Hepatocyte (in vitro differentiated cells): ENCODE measurements at regions not wholly inside any gene's neighbourhood (a gene's known extent, or its start where the extent isn't known, plus 50 kb on each side); places are given as distances from the start of the nearest gene placed in this dataset.

Source experiments
- DNase-seq: peaks from one replicate; pipeline ENCODE4 v3.0.0-alpha.2; 2016; ENCODE audit warnings: low spot score
- H2AFZ ChIP-seq: fragments of 200-600 bp; sonication (generic); 2 replicates; pipeline ENCODE4 v1.6.0; 2016; ENCODE audit warnings: antibody characterized with exemption, mild to moderate bottlenecking
- H3K27ac ChIP-seq: fragments of 200-600 bp; sonication (generic); 2 replicates; pipeline ENCODE4 v1.5.1; 2016; ENCODE audit warnings: mild to moderate bottlenecking
- H3K27me3 ChIP-seq: fragments of 200-600 bp; sonication (generic); 2 replicates; pipeline ENCODE4 v1.6.1; 2016
- H3K36me3 ChIP-seq: fragments of 200-600 bp; sonication (generic); replicated peaks from 2 replicates; pipeline ENCODE4 v1.5.1; 2016; ENCODE audit warnings: low read depth; ENCODE audit not compliant: insufficient read depth
- H3K4me1 ChIP-seq: fragments of 200-600 bp; sonication (generic); 2 replicates; pipeline ENCODE4 v1.5.1; 2016; ENCODE audit warnings: mild to moderate bottlenecking, moderate library complexity; ENCODE audit not compliant: insufficient read depth
- H3K4me2 ChIP-seq: fragments of 200-600 bp; sonication (generic); 2 replicates; pipeline ENCODE4 v1.6.0; 2016
- H3K4me3 ChIP-seq: fragments of 200-600 bp; sonication (generic); 2 replicates; pipeline ENCODE4 v1.5.1; 2016; ENCODE audit warnings: mild to moderate bottlenecking
- H3K79me2 ChIP-seq: fragments of 200-600 bp; sonication (generic); 2 replicates; pipeline ENCODE4 v1.6.0; 2017; ENCODE audit warnings: mild to moderate bottlenecking
- H3K9me2 ChIP-seq: fragments of 200-600 bp; sonication (generic); replicated peaks from 2 replicates; pipeline ENCODE4 v1.6.0; 2017; ENCODE audit warnings: mild to moderate bottlenecking; ENCODE audit not compliant: insufficient read depth
- H3K9me3 ChIP-seq: fragments of 200-600 bp; sonication (generic); 2 replicates; pipeline ENCODE4 v1.5.1; 2016; ENCODE audit warnings: low read depth, mild to moderate bottlenecking
- H4K20me1 ChIP-seq: fragments of 200-600 bp; sonication (generic); 2 replicates; pipeline ENCODE4 v1.6.0; 2016; ENCODE audit warnings: mild to moderate bottlenecking; ENCODE audit not compliant: insufficient read depth, poor library complexity, severe bottlenecking
- CTCF ChIP-seq: fragments of 200-600 bp; sonication (generic); IDR thresholded peaks from 2 replicates; pipeline ENCODE4 v1.5.1; 2016; ENCODE audit warnings: antibody characterized with exemption, mild to moderate bottlenecking; ENCODE audit not compliant: poor library complexity
- EZH2 ChIP-seq: fragments of 200-600 bp; sonication (generic); IDR thresholded peaks from 2 replicates; pipeline ENCODE4 v1.6.1; 2016; ENCODE audit warnings: antibody characterized with exemption, mild to moderate bottlenecking, borderline replicate concordance
- EZH2phosphoT487 ChIP-seq: fragments of 200-600 bp; sonication (generic); IDR thresholded peaks from one replicate; pipeline ENCODE4 v1.6.1; 2018; ENCODE audit warnings: antibody characterized with exemption, mild to moderate bottlenecking, low read depth, moderate library complexity; ENCODE audit not compliant: unreplicated experiment, severe bottlenecking
- WGBS: methylation state at CpG from one replicate; pipeline ENCODE4 v1.1.6; 2016; ENCODE audit warnings: low lambda C conversion rate; ENCODE audit errors: missing lambda C conversion rate; 5-methylcytosine and 5-hydroxymethylcytosine counted together

GRCh38 chr18:40529478-40529877, 1425.6 kb upstream of the PIK3C3 start:
- no peaks in the 10 kb centered on the region for H3K9me2 ChIP-seq
- H2AFZ ChIP-seq: no peak overlapping the region
- no peaks in the 10 kb centered on the region for H4K20me1 ChIP-seq
- H3K4me1 ChIP-seq: no peaks in the 10 kb centered on the region
- no peak overlapping the region for H3K27ac ChIP-seq
- H3K4me2 ChIP-seq: no peak overlapping the region
- no peaks in the 10 kb centered on the region for H3K36me3 ChIP-seq
- no peaks in the 10 kb centered on the region for H3K27me3 ChIP-seq
- DNase-seq: no peak
- H3K4me3 ChIP-seq: no peak overlapping the region
- no peaks in the 10 kb centered on the region for H3K79me2 ChIP-seq
- TF ChIP-seq EZH2 (no peak), CTCF (peak; percentile 14), EZH2phosphoT487 (no peak)
- 58% methylated on average over 1 of the region's 1 CpG for WGBS
- H3K9me3 ChIP-seq: no peaks in the 10 kb centered on the region

DNA sequence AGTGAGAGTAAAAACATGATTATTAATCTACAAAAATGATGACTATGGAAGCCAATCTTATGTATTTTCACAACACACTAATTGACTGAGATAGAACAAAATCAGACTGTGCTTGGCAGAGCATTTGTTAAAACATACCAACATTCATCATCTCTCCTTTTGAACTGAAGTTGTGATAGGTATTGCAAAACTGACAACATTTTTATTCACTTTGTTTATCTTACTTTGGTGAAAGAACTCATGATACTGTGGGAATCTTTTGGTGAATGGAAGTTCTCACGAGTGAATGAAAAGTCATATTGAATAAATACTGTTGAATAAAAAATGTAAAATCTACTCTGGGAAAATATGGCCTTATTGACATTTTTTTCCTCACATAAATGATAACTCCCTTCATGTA, 1430.2 kb upstream of the PIK3C3 start:
- H3K4me2 ChIP-seq: no peak overlapping the region
- no peak overlapping the region for H2AFZ ChIP-seq
- no peaks in the 10 kb centered on the region for H3K36me3 ChIP-seq
- H3K27me3 ChIP-seq: no peaks in the 10 kb centered on the region
- H3K9me3 ChIP-seq: no peaks in the 10 kb centered on the region
- TF ChIP-seq EZH2phosphoT487: no peak
- TF ChIP-seq CTCF: no peak
- TF ChIP-seq EZH2: no peak
- WGBS: 93% methylated on average over 1 of the region's 1 CpG
- no peaks in the 10 kb centered on the region for H3K79me2 ChIP-seq
- H3K9me2 ChIP-seq: no peaks in the 10 kb centered on the region
- H4K20me1 ChIP-seq: no peaks in the 10 kb centered on the region
- DNase-seq: no peak
- no peaks in the 10 kb centered on the region for H3K4me1 ChIP-seq
- no peak overlapping the region for H3K4me3 ChIP-seq
- no peak overlapping the region for H3K27ac ChIP-seq

GRCh38 chr18:40523287-40523686, 1431.7 kb upstream of the PIK3C3 start:
- TF ChIP-seq CTCF (no peak), EZH2 (no peak), EZH2phosphoT487 (no peak)
- 94% methylated on average over 1 of the region's 1 CpG for WGBS
- H3K4me3 ChIP-seq: no peak overlapping the region
- no peaks in the 10 kb centered on the region for H3K4me1 ChIP-seq
- no peak overlapping the region for H3K4me2 ChIP-seq
- H3K79me2 ChIP-seq: no peaks in the 10 kb centered on the region
- H2AFZ ChIP-seq: no peak overlapping the region
- H3K36me3 ChIP-seq: no peaks in the 10 kb centered on the region
- H3K9me3 ChIP-seq: no peaks in the 10 kb centered on the region
- no peaks in the 10 kb centered on the region for H3K27me3 ChIP-seq
- H3K27ac ChIP-seq: no peak overlapping the region
- no peaks in the 10 kb centered on the region for H3K9me2 ChIP-seq
- no peak for DNase-seq
- H4K20me1 ChIP-seq: no peaks in the 10 kb centered on the region

DNA sequence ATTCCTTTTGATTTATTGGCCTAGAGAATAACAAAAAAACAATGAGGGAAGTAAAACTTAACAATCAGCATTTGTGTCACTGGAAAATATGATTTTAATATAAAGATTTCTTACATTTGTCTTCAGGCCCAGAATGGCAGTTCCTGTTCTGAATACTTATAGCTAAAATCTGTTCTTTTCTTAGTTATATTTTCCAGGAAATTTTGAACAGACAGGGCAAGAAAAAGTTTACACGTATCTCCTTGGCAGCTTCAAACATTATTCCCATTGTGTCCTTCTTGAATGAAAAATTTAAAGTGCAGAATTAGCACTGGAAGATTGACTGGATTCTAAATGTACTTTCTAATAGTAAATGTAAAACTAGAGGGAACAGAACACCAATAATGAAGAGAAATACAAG, 1454.0 kb upstream of the PIK3C3 start:
- Histone ChIP-seq H3K9me2 (no peaks in the 10 kb centered on the region), H3K36me3 (no peaks in the 10 kb centered on the region), H3K4me1 (no peaks in the 10 kb centered on the region), H3K27ac (no peak overlapping the region), H4K20me1 (no peaks in the 10 kb centered on the region), H3K79me2 (no peaks in the 10 kb centered on the region), H3K4me2 (no peak overlapping the region), H2AFZ (no peak overlapping the region), H3K27me3 (no peaks in the 10 kb centered on the region), H3K9me3 (no peaks in the 10 kb centered on the region), H3K4me3 (no peak overlapping the region)
- WGBS: 84% methylated on average over 1 of the region's 1 CpG
- TF ChIP-seq CTCF: no peak
- TF ChIP-seq EZH2phosphoT487: no peak
- TF ChIP-seq EZH2: no peak
- DNase-seq: no peak
